ENCODE measurements at regions not wholly inside any gene's neighbourhood (a gene's known extent, or its start where the extent isn't known, plus 50 kb on each side); places are given as distances from the start of the nearest gene placed in this dataset.
A peak's percentile ranks its signal among the peaks of the same experiment; 100 is the strongest.

DNA sequence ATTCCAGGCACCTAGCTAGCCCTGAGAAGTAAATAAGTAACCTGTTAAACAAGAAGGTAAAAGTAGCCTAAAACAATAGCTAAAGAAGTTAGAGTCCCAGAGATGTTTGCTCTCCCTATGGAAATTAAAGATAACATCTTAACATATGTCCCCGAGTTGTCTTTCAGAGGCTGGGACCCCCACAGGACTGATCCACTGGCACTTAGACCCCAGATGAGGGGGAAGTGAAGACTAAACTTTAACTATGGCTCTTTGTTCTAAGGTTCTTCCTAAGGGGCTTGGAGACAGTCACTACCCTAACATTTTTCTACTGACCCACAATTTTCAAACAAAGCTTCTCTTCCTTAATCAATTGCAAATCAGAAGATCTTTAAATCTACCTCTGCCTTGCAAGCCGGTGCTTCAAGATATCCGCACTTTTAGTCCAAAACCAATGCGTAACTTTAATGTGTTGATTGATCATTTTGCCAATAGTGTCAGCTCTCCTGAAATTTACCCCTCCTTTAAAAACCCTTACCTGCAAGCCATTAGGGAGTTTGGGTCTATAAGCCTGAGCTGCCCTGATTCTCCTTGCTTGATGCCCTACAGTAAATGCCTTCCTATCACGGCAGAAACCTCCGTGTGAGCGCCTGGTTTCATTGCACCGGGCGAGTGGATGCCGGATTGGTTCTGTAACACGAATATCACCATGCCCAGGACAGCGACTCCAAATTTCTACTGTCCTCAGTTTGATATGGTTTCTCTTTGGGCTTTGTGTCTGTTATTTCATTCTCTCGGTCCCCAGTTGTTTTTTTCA, 404.4 kb downstream of the SIPA1L2 start:
- no peak for DNase-seq

GRCh38 chr1:232223887-232224286, 406.0 kb downstream of the SIPA1L2 start:
- no peak for DNase-seq

GRCh38 chr1:232223183-232223708, 406.7 kb downstream of the SIPA1L2 start:
- no peak for DNase-seq

DNA sequence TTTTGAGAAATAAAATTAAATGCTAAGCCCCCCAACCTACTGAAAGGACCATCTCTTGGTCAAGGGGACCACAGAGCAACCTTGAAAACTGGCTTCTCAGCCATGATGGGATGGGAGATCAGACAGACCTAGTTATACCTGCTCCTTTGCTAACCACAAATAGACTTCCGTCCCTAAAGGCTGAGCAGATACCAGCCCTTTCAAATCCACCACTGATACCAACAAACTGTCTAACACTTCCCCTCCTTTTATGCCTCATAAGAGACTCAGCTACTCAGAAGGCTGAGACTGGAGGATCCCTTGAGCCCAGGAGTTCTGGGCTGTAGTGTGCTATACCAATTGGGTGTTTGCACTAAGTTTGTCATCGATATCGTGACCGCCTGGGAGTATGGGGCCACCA, 407.3 kb downstream of the SIPA1L2 start:
- DNase-seq = no peak

DNA sequence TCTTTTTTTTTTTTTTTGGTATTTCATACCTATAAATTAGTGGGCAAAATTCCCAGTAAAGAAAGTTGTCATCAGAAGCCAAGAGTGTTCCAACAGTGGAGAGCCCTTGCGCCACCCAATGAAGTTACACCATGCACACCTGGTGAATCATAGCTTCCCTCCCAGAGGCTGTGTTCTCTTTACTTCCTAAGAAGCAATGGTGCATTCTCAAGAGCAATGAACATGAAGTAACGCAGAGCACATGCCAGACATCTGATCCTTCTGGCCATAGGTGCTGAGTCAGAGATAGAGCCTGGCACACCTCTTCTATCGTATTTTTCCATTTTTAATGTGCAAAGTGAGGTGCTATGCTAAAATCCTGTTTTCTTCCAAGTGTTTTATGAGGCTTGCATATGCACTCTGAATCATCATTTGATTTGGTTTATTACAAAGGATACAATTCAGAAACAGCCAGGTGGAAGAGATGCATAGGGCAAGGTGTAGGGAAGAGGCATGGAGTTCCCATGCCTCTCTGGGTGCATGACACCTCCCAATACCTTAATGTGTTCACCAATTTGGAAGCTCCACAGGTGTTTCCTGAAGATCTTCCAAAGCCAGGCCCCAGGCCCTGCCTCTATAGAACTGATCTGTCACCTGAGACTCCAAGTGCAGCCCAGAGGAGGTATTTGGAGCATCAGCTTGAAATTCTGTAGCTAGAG, 408.0 kb downstream of the SIPA1L2 start:
- no peak for DNase-seq

DNA sequence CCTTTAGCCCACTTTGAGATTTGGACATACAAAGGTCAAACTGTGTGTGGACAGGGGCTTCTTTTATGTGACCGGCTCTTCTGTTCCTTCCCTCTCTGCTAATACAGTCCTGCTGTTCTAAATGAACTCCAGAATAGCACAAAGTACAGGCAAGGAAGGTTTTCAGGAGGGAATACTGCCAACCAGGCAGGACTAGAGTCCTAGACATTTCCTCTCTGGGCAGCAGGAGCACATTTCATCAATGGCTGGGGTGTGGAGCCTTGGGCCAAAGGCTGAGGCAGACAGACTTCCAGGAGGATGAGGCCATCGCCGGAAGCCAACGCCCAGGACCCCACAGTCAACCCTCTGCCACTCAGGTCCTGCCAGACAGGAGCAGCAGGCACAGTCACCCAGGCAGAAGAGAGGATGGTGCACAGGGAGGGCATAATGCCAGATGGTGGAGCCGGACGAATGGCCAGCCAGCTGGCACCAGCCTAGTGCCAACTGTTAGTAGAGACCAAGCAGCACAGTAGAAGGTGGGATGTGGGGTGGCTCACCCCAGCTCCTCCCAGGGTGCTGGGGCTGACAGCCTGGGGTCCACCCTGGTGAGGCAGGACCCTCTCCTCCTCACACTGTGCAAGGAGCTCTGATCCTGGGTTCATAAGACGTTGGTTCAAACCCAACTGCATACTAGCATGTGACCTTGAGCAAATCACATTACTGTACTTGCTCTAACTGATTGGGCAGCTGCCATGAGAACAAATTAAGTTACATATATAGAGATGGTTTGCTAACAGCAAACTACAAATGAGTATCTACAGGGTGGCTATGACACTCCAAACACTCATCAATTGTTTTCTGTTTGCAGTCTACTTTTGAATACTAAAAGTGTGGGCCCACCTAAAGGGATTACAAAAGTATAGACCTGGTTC, 410.7 kb downstream of the SIPA1L2 start:
- DNase-seq = no peak

DNA sequence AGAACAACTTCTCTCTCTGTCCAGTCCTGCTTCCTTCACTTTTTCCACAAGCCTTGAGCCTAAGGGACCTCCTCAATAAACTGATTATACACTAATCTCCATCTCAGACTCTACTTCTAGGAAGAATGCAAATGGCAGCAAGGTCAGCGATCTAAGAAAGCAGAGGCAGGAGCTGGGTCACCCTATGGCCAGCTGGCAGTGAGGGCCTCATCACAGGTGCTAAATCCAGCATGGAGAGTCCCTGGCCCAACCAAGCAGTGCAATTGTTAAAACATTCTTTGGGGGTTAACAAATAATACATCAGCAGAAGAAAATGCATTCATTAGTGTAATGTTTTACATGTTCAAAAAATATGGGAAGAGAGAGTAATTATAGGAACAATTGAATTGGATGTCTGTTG, 416.0 kb downstream of the SIPA1L2 start:
- no peak for DNase-seq

- DNase-seq = no peak
Measured at GRCh38 chr1:232212253-232212652, 417.7 kb downstream of the SIPA1L2 start.

DNA sequence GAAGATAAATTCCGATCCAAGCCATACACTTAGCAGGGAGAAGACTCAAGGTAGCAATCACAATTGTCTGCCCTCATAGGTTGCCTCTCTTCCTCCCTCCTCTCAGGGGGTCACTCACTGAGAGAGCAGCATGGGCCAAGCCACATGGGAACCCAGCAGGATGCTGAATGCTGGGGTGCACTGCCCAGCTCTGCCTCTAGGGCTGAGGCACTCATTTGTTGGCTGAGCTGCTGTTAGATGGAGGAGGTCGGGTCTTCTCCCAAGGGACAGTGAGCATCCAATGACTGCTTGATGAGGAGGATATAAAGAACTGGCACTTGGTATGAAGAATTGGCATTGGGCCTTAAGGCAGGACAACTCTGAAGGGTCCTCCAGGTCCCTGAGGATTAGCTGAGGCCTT, 418.8 kb downstream of the SIPA1L2 start:
- DNase-seq = peak; percentile 10

DNA sequence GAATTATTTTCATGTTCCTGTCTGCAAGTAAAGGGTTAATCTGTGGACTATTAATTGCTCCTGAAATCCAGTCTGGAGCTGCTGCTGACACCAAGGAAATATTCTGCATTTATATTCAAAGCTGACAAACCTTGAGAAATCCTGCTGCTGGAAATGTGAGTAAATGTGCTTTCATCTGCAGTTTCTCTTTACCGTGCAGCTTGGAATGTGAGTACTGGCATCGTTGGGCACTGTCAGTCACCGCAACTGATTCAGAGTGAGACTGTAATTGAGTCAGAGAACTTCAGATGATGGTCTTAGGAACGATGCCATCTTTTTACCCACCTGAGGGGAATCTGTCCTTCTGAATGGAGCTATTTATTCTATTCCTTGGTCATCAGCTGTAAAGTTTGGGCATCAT, 420.6 kb downstream of the SIPA1L2 start:
- no peak for DNase-seq

- no peak for DNase-seq
Measured at GRCh38 chr1:232207073-232207866, 422.7 kb downstream of the SIPA1L2 start.

- DNase-seq = no peak
Measured at GRCh38 chr1:232204269-232204668, 425.7 kb downstream of the SIPA1L2 start.

GRCh38 chr1:232201024-232201423, 428.9 kb downstream of the SIPA1L2 start:
- DNase-seq = no peak

- DNase-seq = no peak
Measured at GRCh38 chr1:232196042-232196441, 433.9 kb downstream of the SIPA1L2 start.

DNA sequence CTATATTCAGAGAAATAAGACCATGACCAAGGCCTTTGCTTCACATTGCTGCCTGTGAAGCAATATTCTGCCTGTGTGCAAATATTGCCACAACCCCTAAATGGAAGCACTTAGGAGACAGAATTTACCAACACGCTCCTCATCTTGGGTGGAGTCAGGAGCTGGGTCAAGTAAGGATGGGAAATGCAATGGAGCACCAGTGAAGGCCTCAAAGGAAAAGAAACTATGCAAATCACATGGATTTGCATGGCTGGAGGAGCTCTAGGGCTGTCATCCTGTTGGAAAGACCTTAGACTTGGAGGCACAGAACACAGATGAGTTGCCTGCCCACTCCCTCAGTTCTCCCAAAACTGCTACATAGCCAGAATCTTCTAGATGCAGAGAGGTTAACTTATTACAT, 435.5 kb downstream of the SIPA1L2 start:
- DNase-seq = no peak

DNA sequence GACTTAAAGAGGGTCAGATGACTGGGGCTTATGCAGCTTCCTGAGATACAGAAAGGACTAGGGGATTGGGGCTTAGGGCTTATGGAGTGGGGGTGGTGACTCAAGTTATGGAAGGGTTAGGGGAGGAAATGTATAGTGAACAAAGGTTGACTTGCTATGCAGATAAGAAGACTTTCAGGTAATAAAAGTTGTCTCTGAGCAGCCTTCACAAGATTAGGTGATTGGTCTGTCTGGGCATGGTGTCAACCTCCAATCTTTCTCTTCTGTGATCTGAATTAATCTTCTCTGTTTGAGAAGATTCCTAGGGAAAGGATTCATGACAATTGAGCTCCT, 436.5 kb downstream of the SIPA1L2 start:
- no peak for DNase-seq

DNA sequence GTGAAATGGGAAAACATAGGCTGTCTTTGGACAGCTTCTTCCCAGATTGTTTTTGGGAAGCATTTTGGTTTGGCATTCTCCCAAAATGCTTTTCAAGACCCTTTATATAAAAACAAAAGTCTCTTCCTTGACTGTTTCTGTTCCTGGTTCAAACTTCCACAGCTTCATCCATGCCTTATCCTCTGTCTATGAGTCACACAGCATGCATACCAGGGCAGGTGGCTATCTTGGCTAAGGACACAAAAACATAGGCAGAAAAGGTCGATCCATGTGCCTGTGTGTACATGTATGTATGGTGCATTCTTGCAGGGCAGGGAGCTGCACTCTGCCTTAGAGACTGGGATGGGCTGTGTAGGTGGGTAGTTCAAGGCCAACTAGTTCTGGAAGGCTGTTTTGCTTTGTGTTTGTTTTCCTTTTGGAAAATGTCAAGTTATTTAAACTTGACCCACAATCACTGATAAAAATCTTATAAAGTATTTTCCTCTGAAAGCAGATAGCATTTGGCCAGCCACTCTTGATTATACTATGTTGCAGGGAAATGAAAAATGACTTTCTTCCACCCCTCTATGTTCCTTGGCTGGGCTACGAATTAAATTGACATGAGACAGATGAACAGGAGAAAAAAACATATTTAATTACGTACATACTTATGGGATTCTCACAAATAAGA, 437.0 kb downstream of the SIPA1L2 start:
- DNase-seq = no peak

DNA sequence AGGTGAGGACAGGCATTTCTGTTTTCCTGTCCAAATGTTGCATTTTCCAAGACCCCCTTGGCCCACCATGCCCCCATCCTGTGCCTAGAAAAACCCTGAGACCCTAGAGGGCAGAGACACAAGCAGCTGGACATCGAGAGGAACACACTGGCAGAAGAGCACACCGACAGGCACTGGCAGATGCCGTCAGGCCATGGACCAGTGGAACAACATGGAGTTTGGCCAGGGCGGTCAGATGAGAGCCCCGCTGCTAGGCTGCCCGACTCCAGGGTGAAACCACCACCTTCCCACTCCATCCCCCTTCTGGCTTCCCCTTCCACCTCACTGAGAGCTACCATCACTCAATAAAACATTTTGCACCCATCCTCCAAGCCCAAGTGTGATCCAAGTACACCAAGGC, 438.4 kb downstream of the SIPA1L2 start:
- no peak for DNase-seq

DNA sequence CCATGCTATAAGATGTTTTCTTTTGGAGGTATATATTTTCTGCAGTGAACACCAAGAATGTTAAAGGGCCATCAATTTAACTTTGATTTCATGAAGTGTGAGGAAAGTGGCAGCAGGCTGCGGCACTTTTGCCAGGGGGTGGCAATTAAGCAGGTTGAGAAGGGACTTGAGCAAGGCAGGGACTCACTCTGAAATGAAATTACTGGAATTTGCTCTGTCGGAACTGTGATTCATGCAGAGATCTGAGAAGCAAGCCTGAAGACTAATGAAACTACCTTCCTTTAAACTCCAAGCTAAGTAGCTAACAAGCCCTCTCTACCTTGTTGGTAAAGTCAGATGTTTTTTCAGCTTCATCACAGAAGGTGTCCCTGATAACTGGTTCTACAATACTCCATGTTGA, 441.6 kb downstream of the SIPA1L2 start:
- DNase-seq = no peak

DNA sequence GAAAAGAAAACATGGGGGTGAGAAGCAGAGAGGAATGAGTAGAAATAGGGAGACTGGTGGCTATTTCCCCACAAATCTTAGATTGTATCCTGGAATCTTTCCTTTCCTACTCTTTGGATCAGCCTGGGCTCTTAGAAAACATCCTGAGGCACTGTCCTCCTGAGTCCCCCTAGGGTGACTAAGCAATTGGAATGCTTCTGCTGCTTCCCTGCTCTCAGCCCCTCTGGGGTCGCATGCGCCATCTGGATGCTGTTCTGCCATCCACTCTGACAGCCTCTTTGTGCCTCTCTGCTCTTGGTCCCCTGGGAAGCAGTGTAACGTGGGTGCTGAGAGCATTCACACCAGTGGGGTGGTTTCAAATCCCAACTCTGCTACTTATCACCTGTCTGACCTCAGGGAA, 443.0 kb downstream of the SIPA1L2 start:
- no peak for DNase-seq

GRCh38 chr1:232184561-232185530, 445.1 kb downstream of the SIPA1L2 start:
- DNase-seq = no peak
